PC-3 (cell line): ENCODE measurements at regions not wholly inside any gene's neighbourhood (a gene's known extent, or its start where the extent isn't known, plus 50 kb on each side); places are given as distances from the start of the nearest gene placed in this dataset.

Experiments used
- ATAC-seq: fragments of 200-7000 bp; cut with Tn5 transposase; 2 replicates; pipeline ENCODE4 v1.9.1; 2020; ENCODE audit warnings: mild to moderate bottlenecking, moderate library complexity
- BruUV-seq: library from RNA; stranded (reverse); fragments of 400-500 nt; replicated peaks from 2 replicates; lab custom pipeline; 2021; lab: Mats Ljungman, UMichigan
- CTCF ChIA-PET: fragments of 300-600 bp; sonication (Branson Sonifier 250); formaldehyde crosslinking; loops from one replicate; lab custom pipeline; 2022; ENCODE audit warnings: antibody characterized with exemption; lab: Charles Lee
- POLR2A ChIA-PET: fragments of 300-600 bp; sonication (Branson Sonifier 250); formaldehyde crosslinking; loops from one replicate; lab custom pipeline; 2022; ENCODE audit warnings: antibody characterized with exemption; ENCODE audit not compliant: unreplicated experiment; lab: Charles Lee
- DNase-seq: peaks from one replicate; pipeline ENCODE4 v3.0.0-alpha.2; 2015
- H2AFZ ChIP-seq: fragments of 300-600 bp; sonication (generic); 2 replicates; pipeline ENCODE4 v1.6.0; 2016; ENCODE audit warnings: antibody characterized with exemption, low read length
- H3F3A ChIP-seq: fragments of 300-600 bp; sonication (generic); one replicate; pipeline ENCODE4 v1.6.0; 2017; ENCODE audit warnings: antibody characterized with exemption, low read length, control low read depth, mild to moderate bottlenecking; ENCODE audit not compliant: unreplicated experiment
- H3K27ac ChIP-seq: fragments of 300-600 bp; sonication (generic); 2 replicates; pipeline ENCODE4 v1.5.1; 2016; ENCODE audit warnings: mild to moderate bottlenecking, low read length
- H3K27me3 ChIP-seq: fragments of 300-600 bp; sonication (generic); 2 replicates; pipeline ENCODE4 v1.6.1; 2016; ENCODE audit warnings: low read length, mixed read lengths
- H3K36me3 ChIP-seq: fragments of 300-600 bp; sonication (generic); 2 replicates; pipeline ENCODE4 v1.6.1; 2016; ENCODE audit warnings: low read depth, mixed run types, low read length, mixed read lengths
- H3K4me1 ChIP-seq: fragments of 300-600 bp; sonication (generic); 2 replicates; pipeline ENCODE4 v1.5.1; 2016; ENCODE audit warnings: low read length; ENCODE audit not compliant: insufficient read depth
- H3K4me2 ChIP-seq: fragments of 300-600 bp; sonication (generic); 2 replicates; pipeline ENCODE4 v1.6.0; 2016; ENCODE audit warnings: low read length
- H3K4me3 ChIP-seq: fragments of 300-600 bp; sonication (generic); 2 replicates; pipeline ENCODE4 v1.5.1; 2016; ENCODE audit warnings: mild to moderate bottlenecking, low read length, mixed read lengths
- H3K79me2 ChIP-seq: fragments of 300-600 bp; sonication (generic); 2 replicates; pipeline ENCODE4 v1.6.1; 2017; ENCODE audit warnings: low read length, mixed read lengths
- H3K9ac ChIP-seq: fragments of 300-600 bp; sonication (generic); 2 replicates; pipeline ENCODE4 v1.6.0; 2016; ENCODE audit warnings: mild to moderate bottlenecking, low read length
- H3K9me2 ChIP-seq: fragments of 300-600 bp; sonication (generic); replicated peaks from 2 replicates; pipeline ENCODE4 v1.6.1; 2016; ENCODE audit warnings: mixed run types, low read length, mixed read lengths
- H3K9me3 ChIP-seq: fragments of 300-600 bp; sonication (generic); 2 replicates; pipeline ENCODE4 v1.6.1; 2016; ENCODE audit warnings: low read length, mixed read lengths
- H4K20me1 ChIP-seq: fragments of 300-600 bp; sonication (generic); 2 replicates; pipeline ENCODE4 v1.6.1; 2016; ENCODE audit warnings: low read length, mixed read lengths
- CTCF ChIP-seq: fragments of 300-600 bp; sonication (generic); conservative IDR thresholded peaks from 2 replicates; pipeline ENCODE4 v1.5.1; 2017; ENCODE audit warnings: antibody characterized with exemption, low read depth, mild to moderate bottlenecking, low read length
- EZH2 ChIP-seq: fragments of 300-600 bp; sonication (generic); IDR thresholded peaks from one replicate; pipeline ENCODE4 v1.6.1; 2017; ENCODE audit warnings: antibody characterized with exemption, mild to moderate bottlenecking, low read length; ENCODE audit not compliant: unreplicated experiment
- EZH2phosphoT487 ChIP-seq: fragments of 300-600 bp; sonication (generic); IDR thresholded peaks from 2 replicates; pipeline ENCODE4 v1.6.1; 2018; ENCODE audit warnings: mild to moderate bottlenecking, antibody characterized with exemption, low read length, borderline replicate concordance
- intact Hi-C: fragments of 100-400 bp; cut with micrococcal nuclease; formaldehyde crosslinking; loops from 2 replicates; pipeline ENCODE4 v1.9.0; 2023

GRCh38 chr1:115567431-115567830 is 74.3 kb upstream of the VANGL1 start:
- H3K9me3 ChIP-seq = peaks cover 12% of the 10 kb centered on the region
- no peak overlapping the region for H3K4me3 ChIP-seq
- no TSS peak for BruUV-seq
- no peak for ATAC-seq
- no peak overlapping the region for H3K9ac ChIP-seq
- no peak for TF ChIP-seq EZH2
- TF ChIP-seq CTCF = no peak
- TF ChIP-seq EZH2phosphoT487 = no peak
- H3K4me1 ChIP-seq = no peaks in the 10 kb centered on the region
- no peak for DNase-seq
- 0 out of 2 replicates have a peak, but pooled peaks cover 5% of the 10 kb centered on the region for H3K36me3 ChIP-seq
- H4K20me1 ChIP-seq = no peaks in the 10 kb centered on the region
- no peak overlapping the region for H2AFZ ChIP-seq
- no peaks in the 10 kb centered on the region for H3K27me3 ChIP-seq
- H3K27ac ChIP-seq = no peak overlapping the region
- intact Hi-C loops = no loop called here
- no peak overlapping the region for H3K4me2 ChIP-seq
- no peaks in the 10 kb centered on the region for H3K79me2 ChIP-seq
- no peaks in the 10 kb centered on the region for H3K9me2 ChIP-seq
- ChIA-PET POLR2A (no interaction called here), CTCF (no interaction called here)
- H3F3A ChIP-seq = no peaks in the 10 kb centered on the region

GRCh38 chr1:115565791-115566190 is 76.0 kb upstream of the VANGL1 start:
- intact Hi-C loops = no loop called here
- DNase-seq = no peak
- no peaks in the 10 kb centered on the region for H3F3A ChIP-seq
- H2AFZ ChIP-seq = no peak overlapping the region
- no peaks in the 10 kb centered on the region for H3K79me2 ChIP-seq
- ATAC-seq = no peak
- no TSS peak for BruUV-seq
- H3K9me2 ChIP-seq = no peaks in the 10 kb centered on the region
- H3K9ac ChIP-seq = no peak overlapping the region
- H3K27me3 ChIP-seq = no peaks in the 10 kb centered on the region
- ChIA-PET POLR2A (no interaction called here), CTCF (interaction anchor here (0.6 kb wide), 1 partner anchor 30 kb away, joined by 3 read pairs; no protein-coding TSS in a partner anchor)
- no peaks in the 10 kb centered on the region for H4K20me1 ChIP-seq
- no peak overlapping the region for H3K4me3 ChIP-seq
- H3K4me1 ChIP-seq = no peaks in the 10 kb centered on the region
- TF ChIP-seq CTCF (no peak), EZH2phosphoT487 (no peak), EZH2 (no peak)
- no peak overlapping the region for H3K27ac ChIP-seq
- peaks cover 8% of the 10 kb centered on the region for H3K9me3 ChIP-seq
- H3K36me3 ChIP-seq = 0 out of 2 replicates have a peak, but pooled peaks cover 5% of the 10 kb centered on the region
- no peak overlapping the region for H3K4me2 ChIP-seq

- intact Hi-C loops = no loop called here
These were observed 76.4 kb upstream of the VANGL1 start for GRCh38 chr1:115565353-115565752.

More at GRCh38 chr1:115565353-115565752, 76.4 kb upstream of the VANGL1 start:
- H3K9me3 ChIP-seq = peaks cover 8% of the 10 kb centered on the region
- no peak overlapping the region for H3K27ac ChIP-seq
- H3K9ac ChIP-seq = no peak overlapping the region
- no peaks in the 10 kb centered on the region for H3K27me3 ChIP-seq
- H2AFZ ChIP-seq = no peak overlapping the region
- no peak overlapping the region for H3K4me2 ChIP-seq
- no peaks in the 10 kb centered on the region for H3F3A ChIP-seq
- H4K20me1 ChIP-seq = no peaks in the 10 kb centered on the region
- H3K9me2 ChIP-seq = no peaks in the 10 kb centered on the region
- CTCF ChIA-PET = no interaction called here
- 0 out of 2 replicates have a peak, but pooled peaks cover 5% of the 10 kb centered on the region for H3K36me3 ChIP-seq
- POLR2A ChIA-PET = no interaction called here
- DNase-seq (no peak), ATAC-seq (no peak)
- BruUV-seq = no TSS peak
- no peaks in the 10 kb centered on the region for H3K79me2 ChIP-seq
- no peaks in the 10 kb centered on the region for H3K4me1 ChIP-seq
- TF ChIP-seq CTCF (no peak), EZH2phosphoT487 (no peak), EZH2 (no peak)
- H3K4me3 ChIP-seq = no peak overlapping the region
